K562 (cell line): ENCODE measurements at regions not wholly inside any gene's neighbourhood (a gene's known extent, or its start where the extent isn't known, plus 50 kb on each side); places are given as distances from the start of the nearest gene placed in this dataset. TPM values are rescaled to one million over a fixed set of nuclear protein-coding genes. Genes with fewer than 3 reads are reported as not detected.
"Not testable (repeated sequence)": the region's sequence is repeated elsewhere in the genome, so short reads cannot be mapped to it uniquely, and the experiment has no call there.

Experiments used
- ATAC-seq: fragments of 200-7000 bp; cut with Tn5 transposase; 3 replicates; pipeline ENCODE4 v1.9.1; 2020; ENCODE audit warnings: moderate library complexity
- BruUV-seq: library from RNA; stranded (reverse); fragments of 400-500 nt; replicated peaks from 2 replicates; lab custom pipeline; 2021; lab: Mats Ljungman, UMichigan
- CTCF ChIA-PET: fragments of 300-600 bp; formaldehyde crosslinking; extraction: SDS; loops from one replicate; lab custom pipeline; 2021; ENCODE audit warnings: low intra/inter-chr PET ratio; lab: Yijun Ruan, JAX
- POLR2A ChIA-PET: fragments of 300-600, 350-650 bp; sonication (Branson Sonifier 250); formaldehyde crosslinking; extraction: SDS; loops from one replicate; lab custom pipeline; 2021; ENCODE audit warnings: antibody characterized with exemption, inconsistent platforms; lab: Yijun Ruan, JAX
- DNase-seq, 4 experiments: peaks; one replicate each; pipeline versions ENCODE4 v3.0.0 to v3.0.0-alpha.2; 2011 to 2018; ENCODE audit warnings: low spot score in 3 of 4, mixed read lengths in 3 of 4; ENCODE audit errors: extremely low read depth in 1 of 4
- FAIRE-seq: peaks from 2 replicates; lab custom pipeline; 2011; peaks lifted over from hg19 to GRCh38; lab: Jason Lieb, UNC
- H2AFZ ChIP-seq: 2 replicates; pipeline ENCODE4 v1.6.0; 2011; ENCODE audit warnings: low read depth, low read length, control low read depth, inconsistent platforms
- H3K27ac ChIP-seq: fragments of 200-600 bp; 3 replicates; pipeline ENCODE4 v1.8.0; 2011; ENCODE audit warnings: low read depth, mild to moderate bottlenecking, control low read depth, inconsistent platforms, low read length, moderate library complexity, mixed read lengths; ENCODE audit errors: extremely low read depth
- H3K27me3 ChIP-seq, 2 experiments: fragments of 300-600 bp in 1 of 2; 2 replicates in 1 of 2; 3 replicates in 1 of 2; pipeline versions ENCODE4 v1.6.0 to v1.8.0; 2011; ENCODE audit warnings: inconsistent platforms in 2 of 2, low read length in 2 of 2, mild to moderate bottlenecking in 1 of 2, mixed read lengths in 1 of 2, moderate library complexity in 1 of 2; ENCODE audit not compliant: control insufficient read depth in 2 of 2, insufficient read depth in 2 of 2
- H3K36me3 ChIP-seq: fragments of 300-600 bp; 3 replicates; pipeline ENCODE4 v1.8.0; 2011; ENCODE audit warnings: mild to moderate bottlenecking, low read length, inconsistent platforms; ENCODE audit not compliant: control insufficient read depth, insufficient read depth
- H3K4me1 ChIP-seq, 2 experiments: fragments of 200-600 bp in 1 of 2; replicated peaks in 1 of 2; 2 replicates in 1 of 2; 3 replicates in 1 of 2; pipeline versions ENCODE4 v1.5.1 to v1.8.0; 2011; ENCODE audit warnings: inconsistent platforms in 2 of 2, low read length in 2 of 2, mild to moderate bottlenecking in 1 of 2, mixed read lengths in 1 of 2, moderate library complexity in 1 of 2; ENCODE audit not compliant: control insufficient read depth in 2 of 2, insufficient read depth in 2 of 2
- H3K4me2 ChIP-seq: 2 replicates; pipeline ENCODE4 v1.6.1; 2011; ENCODE audit warnings: low read length, control low read depth, inconsistent platforms, mixed read lengths; ENCODE audit not compliant: insufficient read depth
- H3K4me3 ChIP-seq: fragments of 200-600 bp; sonication (generic), shearing (Covaris generic); 2 replicates; pipeline ENCODE4 v1.5.1; 2016; ENCODE audit warnings: control low read depth, inconsistent platforms
- H3K79me2 ChIP-seq: fragments of 200-600 bp; 3 replicates; pipeline ENCODE4 v1.8.0; 2011; ENCODE audit warnings: low read length, inconsistent platforms; ENCODE audit not compliant: control insufficient read depth, insufficient read depth
- H3K9ac ChIP-seq, 2 experiments: 2 replicates each; pipeline versions ENCODE4 v1.6.0 to v1.6.1; 2011; ENCODE audit warnings: low read depth in 2 of 2, low read length in 2 of 2, control low read depth in 1 of 2, inconsistent platforms in 1 of 2, mild to moderate bottlenecking in 1 of 2, mixed read lengths in 1 of 2; ENCODE audit not compliant: insufficient read depth in 1 of 2
- H3K9me1 ChIP-seq: one replicate; pipeline ENCODE4 v1.6.0; 2011; ENCODE audit warnings: inconsistent platforms, mild to moderate bottlenecking, low read length, moderate library complexity; ENCODE audit not compliant: control insufficient read depth, insufficient read depth
- H3K9me3 ChIP-seq: replicated peaks from 2 replicates; pipeline ENCODE4 v1.5.1; 2011; ENCODE audit warnings: low read depth, low read length, inconsistent platforms; ENCODE audit not compliant: control insufficient read depth, insufficient read depth
- H4K20me1 ChIP-seq: replicated peaks from 2 replicates; pipeline ENCODE4 v1.6.1; 2011; ENCODE audit warnings: low read length, inconsistent platforms, mixed read lengths; ENCODE audit not compliant: control insufficient read depth, insufficient read depth
- WGBS: fragments of 100-300 bp; shearing (Covaris generic); methylation state at CpG from one replicate; pipeline ENCODE4 v1.1.6; 2016; ENCODE audit warnings: low coverage, mixed read lengths; ENCODE audit not compliant: insufficient coverage; ENCODE audit errors: missing lambda C conversion rate; 5-methylcytosine and 5-hydroxymethylcytosine counted together
- in situ Hi-C: fragments of 300-500 bp; cut with MboI; formaldehyde crosslinking; loops from 4 replicates; pipeline ENCODE4 v1.15.0; 2018; ENCODE audit warnings: inconsistent platforms, mixed read lengths
- intact Hi-C: fragments of 100-400 bp; cut with micrococcal nuclease; formaldehyde crosslinking; loops from 2 replicates; pipeline ENCODE4 v1.14.2; 2022
- microRNA-seq: library from miRNA; unstranded; fragments of <30 nt; microRNA quantifications from one replicate; pipeline ENCODE4, GENCODE V29; 2018; ENCODE audit warnings: borderline microRNAs expressed
- small RNA-seq: library from RNA; depleted of rRNA; stranded (forward); fragments of <200 nt; gene quantifications from one replicate; pipeline ENCODE3, GENCODE V24; 2014

- H3K9me3 ChIP-seq, H3K9ac ChIP-seq, CTCF ChIA-PET, H3K4me2 ChIP-seq, in situ Hi-C loops, H3K4me1 ChIP-seq, intact Hi-C loops, DNase-seq, H3K79me2 ChIP-seq, ATAC-seq, H3K36me3 ChIP-seq, H3K27me3 ChIP-seq, H3K27ac ChIP-seq, POLR2A ChIA-PET, H3K9me1 ChIP-seq, FAIRE-seq, BruUV-seq, H3K4me3 ChIP-seq, H4K20me1 ChIP-seq, H2AFZ ChIP-seq: not testable (repeated sequence)
- 23% methylated on average over 7 of the region's 25 CpGs for WGBS
Observed at GRCh38 chr3:75611724-75612460, 52.2 kb upstream of the FRG2C start.

Small RNAs in the stretch of these regions (microRNA-seq; reads per million reads assigned to microRNA genes)
- gene MIR4444-2: not detected

Small RNAs in the stretch of these regions (small RNA-seq; reads per million reads assigned to genes)
- gene AC139453.1: not detected
- gene LSP1P2: not detected
- gene MIR4444-2: not detected
- not detected for gene RN7SL294P
- gene SNRPCP10: not detected
